Kidney tubule cell (primary cell): ENCODE measurements at regions not wholly inside any gene's neighbourhood (a gene's known extent, or its start where the extent isn't known, plus 50 kb on each side); places are given as distances from the start of the nearest gene placed in this dataset.
"Not testable (repeated sequence)": the region's sequence is repeated elsewhere in the genome, so short reads cannot be mapped to it uniquely, and the experiment has no call there.

Experiments used
- DNase-seq: peaks from one replicate; pipeline ENCODE4 v3.0.0-alpha.2; 2018; ENCODE audit warnings: low spot score

GRCh38 chr13:63308549-63309165, 1893.0 kb upstream of the PCDH20 start:
- DNase-seq = no peak

- peak; percentile 19 for DNase-seq
These were observed 1891.6 kb upstream of the PCDH20 start for GRCh38 chr13:63307228-63307627.

- no peak for DNase-seq
These were observed 1890.0 kb upstream of the PCDH20 start for GRCh38 chr13:63305641-63306133.

GRCh38 chr13:63304497-63304896, 1888.8 kb upstream of the PCDH20 start:
- DNase-seq = no peak

- DNase-seq = no peak
These were observed 1884.3 kb upstream of the PCDH20 start for GRCh38 chr13:63299866-63300394.

- no peak for DNase-seq
These were observed 1881.5 kb upstream of the PCDH20 start for GRCh38 chr13:63297163-63297562.

- no peak for DNase-seq
These were observed 1876.1 kb upstream of the PCDH20 start for GRCh38 chr13:63291701-63292100.

GRCh38 chr13:63288576-63288975, 1872.9 kb upstream of the PCDH20 start:
- no peak for DNase-seq

- DNase-seq = no peak
These were observed 1872.3 kb upstream of the PCDH20 start for GRCh38 chr13:63287926-63288325.

GRCh38 chr13:63285426-63285825, 1869.8 kb upstream of the PCDH20 start:
- DNase-seq = no peak

GRCh38 chr13:63279136-63279535, 1863.5 kb upstream of the PCDH20 start:
- DNase-seq = no peak

- no peak for DNase-seq
These were observed 1859.1 kb upstream of the PCDH20 start for GRCh38 chr13:63274772-63275171.

- no peak for DNase-seq
These were observed 1834.0 kb upstream of the PCDH20 start for GRCh38 chr13:63249411-63250187.

GRCh38 chr13:63236667-63237396, 1821.2 kb upstream of the PCDH20 start:
- DNase-seq = not testable (repeated sequence)

- DNase-seq = not testable (repeated sequence)
These were observed 1802.9 kb upstream of the PCDH20 start for GRCh38 chr13:63218596-63218995.

- peak; percentile 5 for DNase-seq
These were observed 1793.8 kb upstream of the PCDH20 start for GRCh38 chr13:63209330-63210017.

- peak; percentile 62 for DNase-seq
These were observed 1793.2 kb upstream of the PCDH20 start for GRCh38 chr13:63208826-63209225.

GRCh38 chr13:63206461-63206860, 1790.8 kb upstream of the PCDH20 start:
- no peak for DNase-seq

GRCh38 chr13:63201493-63201892, 1785.8 kb upstream of the PCDH20 start:
- DNase-seq = no peak

GRCh38 chr13:63199508-63199907, 1783.9 kb upstream of the PCDH20 start:
- DNase-seq = no peak

- DNase-seq = no peak
These were observed 1782.4 kb upstream of the PCDH20 start for GRCh38 chr13:63198071-63198470.

- no peak for DNase-seq
These were observed 1780.1 kb upstream of the PCDH20 start for GRCh38 chr13:63195726-63196125.
